HEK293 (cell line): ENCODE measurements at regions not wholly inside any gene's neighbourhood (a gene's known extent, or its start where the extent isn't known, plus 50 kb on each side); places are given as distances from the start of the nearest gene placed in this dataset.

Experiments
- CTCF ChIA-PET: fragments of 350-600 bp; formaldehyde crosslinking; extraction: SDS; loops from one replicate; lab custom pipeline; 2021; ENCODE audit warnings: antibody characterized with exemption; lab: Yijun Ruan, JAX
- POLR2A ChIA-PET: fragments of 300-600 bp; formaldehyde crosslinking; extraction: SDS; loops from one replicate; lab custom pipeline; 2020; ENCODE audit warnings: antibody characterized with exemption, inconsistent platforms; lab: Yijun Ruan, JAX
- H3K27ac ChIP-seq: fragments of 200-500 bp; sonication (Bioruptor generic); 2 replicates; pipeline ENCODE4 v1.5.1; 2014; ENCODE audit warnings: low read depth, low read length, control low read depth, inconsistent platforms; ENCODE audit errors: extremely low read depth
- H3K36me3 ChIP-seq, 2 experiments: fragments of 200-500 bp in 1 of 2; sonication (Bioruptor generic) in 1 of 2; 1 replicate in 1 of 2; 2 replicates in 1 of 2; pipeline ENCODE4 v1.5.1; 2014 to 2017; ENCODE audit warnings: inconsistent platforms in 2 of 2, low read length in 2 of 2; ENCODE audit not compliant: control insufficient read depth in 2 of 2, insufficient read depth in 1 of 2
- H3K4me1 ChIP-seq: fragments of 200-500 bp; sonication (Bioruptor generic); 2 replicates; pipeline ENCODE4 v1.5.1; 2014; ENCODE audit warnings: mild to moderate bottlenecking, low read length, inconsistent platforms; ENCODE audit not compliant: control insufficient read depth, insufficient read depth
- H3K4me3 ChIP-seq: 2 replicates; pipeline ENCODE4 v1.5.1; 2011; ENCODE audit warnings: low read depth, mild to moderate bottlenecking, control low read depth, low read length, moderate library complexity
- H3K9me3 ChIP-seq: fragments of 200-500 bp; sonication (Bioruptor generic); 2 replicates; pipeline ENCODE4 v1.5.1; 2014; ENCODE audit warnings: low read depth, low read length, inconsistent platforms; ENCODE audit not compliant: control insufficient read depth, insufficient read depth
- BCL11B ChIP-seq: fragments of 450-650 bp; formaldehyde crosslinking; IDR thresholded peaks from 2 replicates; pipeline ENCODE4 v1.5.1; 2016; ENCODE audit warnings: low read depth, missing biosample characterization, missing genetic modification characterization
- FEZF1 ChIP-seq: fragments of 450-650 bp; formaldehyde crosslinking; IDR thresholded peaks from 2 replicates; pipeline ENCODE4 v1.5.1; 2016; ENCODE audit warnings: missing biosample characterization, missing genetic modification characterization
- MYNN ChIP-seq: fragments of 450-650 bp; formaldehyde crosslinking; IDR thresholded peaks from 2 replicates; pipeline ENCODE4 v1.5.1; 2016; ENCODE audit warnings: missing biosample characterization, missing genetic modification characterization, borderline replicate concordance
- WT1 ChIP-seq: fragments of 450-650 bp; formaldehyde crosslinking; IDR thresholded peaks from 2 replicates; pipeline ENCODE4 v1.5.1; 2016; ENCODE audit warnings: missing biosample characterization, missing genetic modification characterization
- ZBTB48 ChIP-seq: fragments of 450-650 bp; formaldehyde crosslinking; IDR thresholded peaks from 2 replicates; pipeline ENCODE4 v1.5.1; 2016; ENCODE audit warnings: missing biosample characterization, missing genetic modification characterization
- ZNF10 ChIP-seq: fragments of 450-650 bp; formaldehyde crosslinking; IDR thresholded peaks from 2 replicates; pipeline ENCODE4 v1.5.1; 2017; ENCODE audit warnings: missing biosample characterization, missing genetic modification characterization
- ZNF184 ChIP-seq: fragments of 450-650 bp; IDR thresholded peaks from 2 replicates; pipeline ENCODE4 v1.5.1; 2018; ENCODE audit warnings: missing biosample characterization, mild to moderate bottlenecking, missing genetic modification characterization
- ZNF2 ChIP-seq: fragments of 450-650 bp; formaldehyde crosslinking; IDR thresholded peaks from 2 replicates; pipeline ENCODE4 v1.5.1; 2016; ENCODE audit warnings: missing biosample characterization, missing genetic modification characterization
- ZNF776 ChIP-seq: fragments of 450-650 bp; formaldehyde crosslinking; IDR thresholded peaks from 2 replicates; pipeline ENCODE4 v1.5.0; 2017; ENCODE audit warnings: missing biosample characterization, missing genetic modification characterization, borderline replicate concordance
- TF ChIP-seq, protein P1 (sequence below): fragments of 450-650 bp; formaldehyde crosslinking; IDR thresholded peaks from 2 replicates; pipeline ENCODE4 v1.5.1; 2017; ENCODE audit warnings: missing biosample characterization, missing genetic modification characterization
- TF ChIP-seq, protein P2 (sequence below): fragments of 450-650 bp; IDR thresholded peaks from 2 replicates; pipeline ENCODE4 v1.5.1; 2018; ENCODE audit warnings: missing biosample characterization, missing genetic modification characterization
- TF ChIP-seq, protein P3 (sequence below): fragments of 450-650 bp; formaldehyde crosslinking; IDR thresholded peaks from 2 replicates; pipeline ENCODE4 v1.5.1; 2016; ENCODE audit warnings: missing biosample characterization, missing genetic modification characterization
- TF ChIP-seq, protein P4 (sequence below): fragments of 450-650 bp; formaldehyde crosslinking; IDR thresholded peaks from 2 replicates; pipeline ENCODE4 v1.5.1; 2016; ENCODE audit warnings: missing biosample characterization, missing genetic modification characterization
- TF ChIP-seq, protein P5 (sequence below): fragments of 450-650 bp; formaldehyde crosslinking; IDR thresholded peaks from 2 replicates; pipeline ENCODE4 v1.5.1; 2016; ENCODE audit warnings: missing biosample characterization, missing genetic modification characterization
- TF ChIP-seq, protein P6 (sequence below): fragments of 450-650 bp; formaldehyde crosslinking; IDR thresholded peaks from 2 replicates; pipeline ENCODE4 v1.5.1; 2016; ENCODE audit warnings: missing biosample characterization, missing genetic modification characterization
- TF ChIP-seq, protein P7 (sequence below): fragments of 450-650 bp; formaldehyde crosslinking; IDR thresholded peaks from 2 replicates; pipeline ENCODE4 v1.5.1; 2016; ENCODE audit warnings: missing biosample characterization, missing genetic modification characterization
- TF ChIP-seq, protein P8 (sequence below): fragments of 450-650 bp; formaldehyde crosslinking; IDR thresholded peaks from 2 replicates; pipeline ENCODE4 v1.5.1; 2016; ENCODE audit warnings: missing biosample characterization, missing genetic modification characterization, low read depth

DNA sequence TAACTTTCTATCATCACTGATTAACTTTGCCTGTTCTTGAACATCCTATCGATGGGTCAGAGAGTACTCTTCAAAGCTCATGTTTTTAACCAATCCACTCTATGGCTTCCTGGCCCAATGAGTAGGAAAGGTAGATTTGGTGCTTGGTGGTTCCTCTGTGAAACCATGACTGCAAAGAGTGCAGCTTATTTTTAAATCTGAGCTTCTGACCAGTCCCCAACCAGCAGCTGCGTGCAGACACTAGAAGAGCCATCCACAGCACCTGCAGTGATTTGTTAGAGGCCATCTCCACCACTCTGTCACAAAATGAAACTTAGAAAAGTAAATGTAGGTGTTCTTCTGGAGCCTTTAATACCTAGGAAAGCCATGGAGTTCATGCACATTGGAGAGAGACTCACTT lies 107.3 kb upstream of the WWC1 start:
- ChIA-PET POLR2A (no interaction called here), CTCF (no interaction called here)
- H3K36me3 ChIP-seq: no peaks in the 10 kb centered on the region

DNA sequence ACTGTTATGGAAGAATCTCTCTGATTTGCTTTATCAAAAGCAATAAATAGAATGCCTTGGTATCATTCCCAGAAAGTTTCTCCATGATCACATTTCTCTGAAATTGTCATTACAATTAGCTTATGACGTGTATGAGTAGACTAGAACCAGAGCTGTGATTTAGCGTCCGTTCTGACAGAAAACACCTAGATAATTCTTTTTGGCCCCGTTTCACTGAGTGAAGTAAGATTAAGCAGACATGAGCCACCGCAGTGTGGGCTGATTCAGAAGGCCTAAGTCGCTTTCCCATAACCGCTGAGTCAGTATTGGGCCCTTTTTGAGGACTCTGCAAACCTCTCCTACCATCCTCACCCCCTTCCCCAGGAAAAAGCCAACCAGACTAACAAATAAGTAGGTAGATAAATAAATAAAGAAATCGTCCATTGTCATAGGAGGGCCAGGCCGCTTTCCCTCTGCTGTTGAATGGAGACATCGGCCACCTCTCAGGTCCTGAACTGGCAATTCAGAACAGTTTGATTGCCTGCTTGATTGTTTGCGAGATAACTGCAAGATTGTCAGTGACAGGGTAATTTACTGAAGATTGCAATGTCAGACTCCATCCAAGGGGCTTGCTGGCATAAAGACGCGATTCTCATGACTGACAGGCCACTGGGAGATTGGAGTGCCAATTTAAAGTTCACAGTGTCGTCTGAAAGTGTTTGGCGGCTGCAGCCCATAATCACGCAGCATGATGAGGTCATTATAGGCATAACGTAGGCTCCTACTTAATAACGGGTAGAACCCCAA lies 105.0 kb upstream of the WWC1 start:
- Histone ChIP-seq H3K4me3 (no peak overlapping the region), H3K9me3 (no peaks in the 10 kb centered on the region), H3K4me1 (no peaks in the 10 kb centered on the region), H3K27ac (no peak overlapping the region), H3K36me3 (no peaks in the 10 kb centered on the region)
- TF ChIP-seq, protein P1, sequence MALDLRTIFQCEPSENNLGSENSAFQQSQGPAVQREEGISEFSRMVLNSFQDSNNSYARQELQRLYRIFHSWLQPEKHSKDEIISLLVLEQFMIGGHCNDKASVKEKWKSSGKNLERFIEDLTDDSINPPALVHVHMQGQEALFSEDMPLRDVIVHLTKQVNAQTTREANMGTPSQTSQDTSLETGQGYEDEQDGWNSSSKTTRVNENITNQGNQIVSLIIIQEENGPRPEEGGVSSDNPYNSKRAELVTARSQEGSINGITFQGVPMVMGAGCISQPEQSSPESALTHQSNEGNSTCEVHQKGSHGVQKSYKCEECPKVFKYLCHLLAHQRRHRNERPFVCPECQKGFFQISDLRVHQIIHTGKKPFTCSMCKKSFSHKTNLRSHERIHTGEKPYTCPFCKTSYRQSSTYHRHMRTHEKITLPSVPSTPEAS: no peak
- TF ChIP-seq MYNN (no peak), ZNF2 (no peak)
- TF ChIP-seq, protein P2, sequence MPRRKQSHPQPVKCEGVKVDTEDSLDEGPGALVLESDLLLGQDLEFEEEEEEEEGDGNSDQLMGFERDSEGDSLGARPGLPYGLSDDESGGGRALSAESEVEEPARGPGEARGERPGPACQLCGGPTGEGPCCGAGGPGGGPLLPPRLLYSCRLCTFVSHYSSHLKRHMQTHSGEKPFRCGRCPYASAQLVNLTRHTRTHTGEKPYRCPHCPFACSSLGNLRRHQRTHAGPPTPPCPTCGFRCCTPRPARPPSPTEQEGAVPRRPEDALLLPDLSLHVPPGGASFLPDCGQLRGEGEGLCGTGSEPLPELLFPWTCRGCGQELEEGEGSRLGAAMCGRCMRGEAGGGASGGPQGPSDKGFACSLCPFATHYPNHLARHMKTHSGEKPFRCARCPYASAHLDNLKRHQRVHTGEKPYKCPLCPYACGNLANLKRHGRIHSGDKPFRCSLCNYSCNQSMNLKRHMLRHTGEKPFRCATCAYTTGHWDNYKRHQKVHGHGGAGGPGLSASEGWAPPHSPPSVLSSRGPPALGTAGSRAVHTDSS (tag by site-specific recombination): no peak
- CTCF ChIA-PET: no interaction called here
- POLR2A ChIA-PET: no interaction called here

More for the DNA sequence above, 107.3 kb upstream of the WWC1 start:
- no peak for TF ChIP-seq ZBTB48 (tag by site-specific recombination)
- H3K27ac ChIP-seq: no peak overlapping the region
- H3K4me1 ChIP-seq: no peaks in the 10 kb centered on the region
- H3K4me3 ChIP-seq: no peak overlapping the region
- H3K9me3 ChIP-seq: no peaks in the 10 kb centered on the region

DNA sequence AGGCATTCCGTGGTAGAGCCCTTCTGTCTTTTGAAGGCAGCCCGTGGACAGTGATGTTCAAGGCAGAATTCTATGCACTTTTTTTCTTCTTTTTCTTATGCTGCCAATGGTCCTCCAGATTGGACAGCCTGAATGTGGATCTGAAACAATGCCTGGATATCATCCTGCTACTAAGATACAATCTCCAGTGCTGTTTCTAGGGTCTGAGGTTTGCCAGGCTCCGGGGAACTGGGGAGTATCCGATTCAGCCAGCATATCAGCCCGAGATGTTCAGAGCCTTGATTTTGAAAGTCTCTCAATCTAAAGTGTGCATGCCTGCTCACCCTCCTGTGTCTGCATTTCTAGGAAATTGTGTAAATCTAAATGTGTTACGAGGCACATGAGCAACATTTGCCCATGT lies 103.8 kb upstream of the WWC1 start:
- Histone ChIP-seq H3K36me3 (no peaks in the 10 kb centered on the region), H3K4me1 (no peaks in the 10 kb centered on the region), H3K4me3 (no peak overlapping the region), H3K27ac (no peak overlapping the region), H3K9me3 (no peaks in the 10 kb centered on the region)
- CTCF ChIA-PET: no interaction called here
- POLR2A ChIA-PET: no interaction called here
- TF ChIP-seq WT1: no peak
- TF ChIP-seq, protein P3, sequence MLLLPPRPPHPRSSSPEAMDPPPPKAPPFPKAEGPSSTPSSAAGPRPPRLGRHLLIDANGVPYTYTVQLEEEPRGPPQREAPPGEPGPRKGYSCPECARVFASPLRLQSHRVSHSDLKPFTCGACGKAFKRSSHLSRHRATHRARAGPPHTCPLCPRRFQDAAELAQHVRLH (tag by site-specific recombination): no peak
- no peak for TF ChIP-seq FEZF1 (tag by site-specific recombination)
- TF ChIP-seq, protein P4, sequence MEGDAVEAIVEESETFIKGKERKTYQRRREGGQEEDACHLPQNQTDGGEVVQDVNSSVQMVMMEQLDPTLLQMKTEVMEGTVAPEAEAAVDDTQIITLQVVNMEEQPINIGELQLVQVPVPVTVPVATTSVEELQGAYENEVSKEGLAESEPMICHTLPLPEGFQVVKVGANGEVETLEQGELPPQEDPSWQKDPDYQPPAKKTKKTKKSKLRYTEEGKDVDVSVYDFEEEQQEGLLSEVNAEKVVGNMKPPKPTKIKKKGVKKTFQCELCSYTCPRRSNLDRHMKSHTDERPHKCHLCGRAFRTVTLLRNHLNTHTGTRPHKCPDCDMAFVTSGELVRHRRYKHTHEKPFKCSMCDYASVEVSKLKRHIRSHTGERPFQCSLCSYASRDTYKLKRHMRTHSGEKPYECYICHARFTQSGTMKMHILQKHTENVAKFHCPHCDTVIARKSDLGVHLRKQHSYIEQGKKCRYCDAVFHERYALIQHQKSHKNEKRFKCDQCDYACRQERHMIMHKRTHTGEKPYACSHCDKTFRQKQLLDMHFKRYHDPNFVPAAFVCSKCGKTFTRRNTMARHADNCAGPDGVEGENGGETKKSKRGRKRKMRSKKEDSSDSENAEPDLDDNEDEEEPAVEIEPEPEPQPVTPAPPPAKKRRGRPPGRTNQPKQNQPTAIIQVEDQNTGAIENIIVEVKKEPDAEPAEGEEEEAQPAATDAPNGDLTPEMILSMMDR (tag by site-specific recombination): no peak
- TF ChIP-seq MYNN: no peak
- TF ChIP-seq, protein P5, sequence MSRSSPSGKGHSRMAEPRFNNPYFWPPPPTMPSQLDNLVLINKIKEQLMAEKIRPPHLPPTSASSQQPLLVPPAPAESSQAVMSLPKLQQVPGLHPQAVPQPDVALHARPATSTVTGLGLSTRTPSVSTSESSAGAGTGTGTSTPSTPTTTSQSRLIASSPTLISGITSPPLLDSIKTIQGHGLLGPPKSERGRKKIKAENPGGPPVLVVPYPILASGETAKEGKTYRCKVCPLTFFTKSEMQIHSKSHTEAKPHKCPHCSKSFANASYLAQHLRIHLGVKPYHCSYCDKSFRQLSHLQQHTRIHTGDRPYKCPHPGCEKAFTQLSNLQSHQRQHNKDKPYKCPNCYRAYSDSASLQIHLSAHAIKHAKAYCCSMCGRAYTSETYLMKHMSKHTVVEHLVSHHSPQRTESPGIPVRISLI: no peak
- TF ChIP-seq, protein P6, sequence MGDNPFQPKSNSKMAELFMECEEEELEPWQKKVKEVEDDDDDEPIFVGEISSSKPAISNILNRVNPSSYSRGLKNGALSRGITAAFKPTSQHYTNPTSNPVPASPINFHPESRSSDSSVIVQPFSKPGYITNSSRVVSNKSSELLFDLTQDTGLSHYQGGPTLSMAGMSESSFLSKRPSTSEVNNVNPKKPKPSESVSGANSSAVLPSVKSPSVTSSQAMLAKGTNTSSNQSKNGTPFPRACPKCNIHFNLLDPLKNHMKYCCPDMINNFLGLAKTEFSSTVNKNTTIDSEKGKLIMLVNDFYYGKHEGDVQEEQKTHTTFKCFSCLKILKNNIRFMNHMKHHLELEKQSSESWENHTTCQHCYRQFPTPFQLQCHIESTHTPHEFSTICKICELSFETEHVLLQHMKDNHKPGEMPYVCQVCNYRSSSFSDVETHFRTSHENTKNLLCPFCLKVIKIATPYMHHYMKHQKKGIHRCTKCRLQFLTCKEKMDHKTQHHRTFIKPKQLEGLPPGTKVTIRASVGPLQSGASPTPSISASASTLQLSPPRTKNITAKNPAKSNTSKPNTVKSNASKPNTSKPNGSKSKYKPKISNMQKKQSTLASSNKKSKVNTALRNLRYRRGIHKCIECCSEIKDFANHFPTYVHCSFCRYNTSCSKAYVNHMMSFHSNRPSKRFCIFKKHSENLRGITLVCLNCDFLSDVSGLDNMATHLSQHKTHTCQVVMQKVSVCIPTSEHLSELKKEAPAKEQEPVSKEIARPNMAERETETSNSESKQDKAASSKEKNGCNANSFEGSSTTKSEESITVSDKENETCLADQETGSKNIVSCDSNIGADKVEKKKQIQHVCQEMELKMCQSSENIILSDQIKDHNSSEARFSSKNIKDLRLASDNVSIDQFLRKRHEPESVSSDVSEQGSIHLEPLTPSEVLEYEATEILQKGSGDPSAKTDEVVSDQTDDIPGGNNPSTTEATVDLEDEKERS (tag by site-specific recombination): no peak
- no peak for TF ChIP-seq ZNF10 (tag by site-specific recombination)
- TF ChIP-seq BCL11B (tag by site-specific recombination): no peak
- TF ChIP-seq ZNF776: no peak
- no peak for TF ChIP-seq ZNF184 (tag by site-specific recombination)
- TF ChIP-seq, protein P7, sequence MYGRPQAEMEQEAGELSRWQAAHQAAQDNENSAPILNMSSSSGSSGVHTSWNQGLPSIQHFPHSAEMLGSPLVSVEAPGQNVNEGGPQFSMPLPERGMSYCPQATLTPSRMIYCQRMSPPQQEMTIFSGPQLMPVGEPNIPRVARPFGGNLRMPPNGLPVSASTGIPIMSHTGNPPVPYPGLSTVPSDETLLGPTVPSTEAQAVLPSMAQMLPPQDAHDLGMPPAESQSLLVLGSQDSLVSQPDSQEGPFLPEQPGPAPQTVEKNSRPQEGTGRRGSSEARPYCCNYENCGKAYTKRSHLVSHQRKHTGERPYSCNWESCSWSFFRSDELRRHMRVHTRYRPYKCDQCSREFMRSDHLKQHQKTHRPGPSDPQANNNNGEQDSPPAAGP (tag by site-specific recombination): no peak
- TF ChIP-seq, protein P8, sequence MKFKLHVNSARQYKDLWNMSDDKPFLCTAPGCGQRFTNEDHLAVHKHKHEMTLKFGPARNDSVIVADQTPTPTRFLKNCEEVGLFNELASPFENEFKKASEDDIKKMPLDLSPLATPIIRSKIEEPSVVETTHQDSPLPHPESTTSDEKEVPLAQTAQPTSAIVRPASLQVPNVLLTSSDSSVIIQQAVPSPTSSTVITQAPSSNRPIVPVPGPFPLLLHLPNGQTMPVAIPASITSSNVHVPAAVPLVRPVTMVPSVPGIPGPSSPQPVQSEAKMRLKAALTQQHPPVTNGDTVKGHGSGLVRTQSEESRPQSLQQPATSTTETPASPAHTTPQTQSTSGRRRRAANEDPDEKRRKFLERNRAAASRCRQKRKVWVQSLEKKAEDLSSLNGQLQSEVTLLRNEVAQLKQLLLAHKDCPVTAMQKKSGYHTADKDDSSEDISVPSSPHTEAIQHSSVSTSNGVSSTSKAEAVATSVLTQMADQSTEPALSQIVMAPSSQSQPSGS: no peak
